Activated naive CD4-positive, alpha-beta T cell treated with anti-CD3 and anti-CD28 coated beads, Interleukin-2, amount 10 ng/mL, durations not matched to agents 7 days and 5 days (primary cell): ENCODE measurements at regions not wholly inside any gene's neighbourhood (a gene's known extent, or its start where the extent isn't known, plus 50 kb on each side); places are given as distances from the start of the nearest gene placed in this dataset.
"Not testable (repeated sequence)": the region's sequence is repeated elsewhere in the genome, so short reads cannot be mapped to it uniquely, and the experiment has no call there.

Experiments
- CTCF ChIA-PET: fragments of 350-600 bp; sonication (Branson Sonifier 250); formaldehyde crosslinking; loops from one replicate; lab custom pipeline; 2021; ENCODE audit warnings: antibody characterized with exemption; lab: Charles Lee
- DNase-seq: peaks from one replicate; pipeline ENCODE4 v3.0.0-alpha.2; 2020
- H3K27ac Mint-ChIP-seq: one replicate; pipeline ENCODE4 v1.8.0; 2021; ENCODE audit warnings: mild to moderate bottlenecking, moderate library complexity, mixed read lengths
- H3K27me3 Mint-ChIP-seq: one replicate; pipeline ENCODE4 v1.8.0; 2021; ENCODE audit warnings: mild to moderate bottlenecking, mixed read lengths
- H3K36me3 Mint-ChIP-seq: one replicate; pipeline ENCODE4 v1.8.0; 2021; ENCODE audit warnings: mixed read lengths
- H3K4me1 Mint-ChIP-seq: one replicate; pipeline ENCODE4 v1.8.0; 2021; ENCODE audit warnings: mixed read lengths
- H3K4me3 Mint-ChIP-seq: one replicate; pipeline ENCODE4 v1.8.0; 2021; ENCODE audit warnings: mild to moderate bottlenecking, moderate library complexity, mixed read lengths
- H3K9me3 Mint-ChIP-seq: one replicate; pipeline ENCODE4 v1.8.0; 2021; ENCODE audit warnings: mixed read lengths

GRCh38 chr2:67096886-67097285 is 300.2 kb upstream of the ETAA1 start:
- Mint-ChIP-seq H3K4me1 (no peaks in the 10 kb centered on the region), H3K27ac (no peak overlapping the region), H3K27me3 (no peaks in the 10 kb centered on the region), H3K9me3 (no peaks in the 10 kb centered on the region), H3K4me3 (no peak overlapping the region), H3K36me3 (no peaks in the 10 kb centered on the region)
- no peak for DNase-seq
- CTCF ChIA-PET: no interaction called here

DNA sequence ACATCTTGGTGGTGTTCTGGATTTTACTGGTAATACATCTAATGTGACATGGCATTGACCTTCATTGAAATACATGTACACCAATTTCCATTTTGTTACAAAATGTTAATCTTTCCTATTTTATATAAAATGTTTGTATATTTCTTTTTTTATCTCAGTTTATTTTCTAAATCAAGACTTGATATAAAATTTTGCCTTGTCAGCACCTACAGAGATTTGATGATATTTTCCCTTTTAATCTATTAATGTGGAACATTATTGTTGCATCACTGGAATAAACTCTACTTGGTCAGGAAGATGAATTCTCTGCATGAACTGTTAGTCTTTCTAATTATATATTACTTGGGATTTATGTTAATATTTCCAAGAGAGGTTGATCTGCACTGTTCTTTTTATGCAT is 294.0 kb upstream of the ETAA1 start:
- DNase-seq: no peak
- CTCF ChIA-PET: no interaction called here
- H3K36me3 Mint-ChIP-seq: no peaks in the 10 kb centered on the region
- peaks cover 19% of the 10 kb centered on the region for H3K9me3 Mint-ChIP-seq
- H3K27ac Mint-ChIP-seq: no peak overlapping the region
- no peaks in the 10 kb centered on the region for H3K27me3 Mint-ChIP-seq
- no peaks in the 10 kb centered on the region for H3K4me1 Mint-ChIP-seq
- H3K4me3 Mint-ChIP-seq: no peak overlapping the region

DNA sequence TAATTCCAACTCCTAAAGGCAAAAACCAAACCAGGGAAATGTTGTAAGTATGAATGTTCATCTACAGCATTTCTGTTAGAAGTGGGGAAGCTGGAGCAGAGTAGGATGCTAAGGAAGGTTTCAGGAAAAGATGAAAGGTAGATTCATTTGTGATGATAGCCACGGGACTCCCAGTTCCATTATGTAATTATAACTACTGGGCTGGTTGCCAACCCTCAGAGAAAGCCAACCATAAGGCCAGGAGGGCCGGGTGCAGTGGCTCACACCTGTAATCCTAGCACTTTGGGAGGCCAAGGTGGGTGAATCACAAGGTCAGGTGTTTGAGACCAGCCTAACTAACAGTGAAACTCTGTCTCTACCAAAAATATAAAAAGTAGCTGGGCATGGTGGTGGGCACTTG is 288.9 kb upstream of the ETAA1 start:
- Mint-ChIP-seq H3K27me3 (no peaks in the 10 kb centered on the region), H3K36me3 (no peaks in the 10 kb centered on the region), H3K4me1 (no peaks in the 10 kb centered on the region), H3K27ac (no peak overlapping the region), H3K4me3 (no peak overlapping the region), H3K9me3 (peaks cover 19% of the 10 kb centered on the region)
- CTCF ChIA-PET: no interaction called here
- no peak for DNase-seq

GRCh38 chr2:67124531-67124930 is 272.6 kb upstream of the ETAA1 start:
- DNase-seq: no peak

DNA sequence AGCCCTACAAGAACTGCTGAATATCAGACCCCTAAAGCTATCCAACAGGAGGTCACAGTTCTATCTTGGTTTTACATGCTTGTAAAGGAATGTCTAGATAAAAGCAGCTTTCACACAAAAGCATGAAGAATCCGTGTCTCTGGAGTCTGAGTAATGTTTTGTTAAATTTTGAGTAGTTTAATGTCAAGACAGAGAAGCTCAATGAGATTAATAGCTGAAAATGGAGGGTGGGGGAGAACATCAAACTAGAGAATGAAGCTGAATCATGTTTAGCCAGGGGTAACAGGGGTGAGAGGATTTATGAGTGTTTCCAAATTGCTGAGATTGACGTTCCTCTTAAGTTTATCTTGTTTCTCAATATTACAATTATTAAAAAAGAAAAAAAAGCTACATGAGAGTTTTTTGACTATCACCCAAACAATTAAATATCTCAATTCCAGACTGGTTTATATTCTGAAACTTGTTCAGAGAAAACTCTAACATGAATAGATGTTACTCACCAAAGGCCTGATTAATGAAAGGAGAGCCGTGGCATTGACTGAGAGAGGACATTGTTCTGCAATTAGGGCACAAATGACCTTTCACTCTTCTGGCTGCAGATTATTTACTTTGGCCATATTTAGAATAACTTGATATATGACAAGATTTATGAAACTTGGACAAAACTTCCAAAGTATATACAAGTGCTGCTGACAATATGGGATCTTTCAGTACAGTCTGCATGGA is 266.4 kb upstream of the ETAA1 start:
- Mint-ChIP-seq H3K9me3 (no peaks in the 10 kb centered on the region), H3K27me3 (no peaks in the 10 kb centered on the region), H3K27ac (no peak overlapping the region), H3K4me3 (no peak overlapping the region), H3K36me3 (no peaks in the 10 kb centered on the region), H3K4me1 (no peaks in the 10 kb centered on the region)
- CTCF ChIA-PET: no interaction called here
- no peak for DNase-seq

More at GRCh38 chr2:67124531-67124930, 272.6 kb upstream of the ETAA1 start:
- H3K4me3 Mint-ChIP-seq: no peak overlapping the region
- H3K4me1 Mint-ChIP-seq: no peaks in the 10 kb centered on the region
- no peaks in the 10 kb centered on the region for H3K36me3 Mint-ChIP-seq
- no peak overlapping the region for H3K27ac Mint-ChIP-seq
- H3K9me3 Mint-ChIP-seq: no peaks in the 10 kb centered on the region
- H3K27me3 Mint-ChIP-seq: no peaks in the 10 kb centered on the region
- CTCF ChIA-PET: no interaction called here

- no peaks in the 10 kb centered on the region for H3K27me3 Mint-ChIP-seq
- no peak overlapping the region for H3K4me3 Mint-ChIP-seq
- no peaks in the 10 kb centered on the region for H3K9me3 Mint-ChIP-seq
- no peaks in the 10 kb centered on the region for H3K36me3 Mint-ChIP-seq
- CTCF ChIA-PET: no interaction called here
- DNase-seq: no peak
- H3K27ac Mint-ChIP-seq: no peak overlapping the region
- no peaks in the 10 kb centered on the region for H3K4me1 Mint-ChIP-seq
Observed at GRCh38 chr2:67131257-67131609, 265.9 kb upstream of the ETAA1 start.

- H3K27me3 Mint-ChIP-seq: not testable (repeated sequence)
Observed at GRCh38 chr2:67132441-67132940, 264.6 kb upstream of the ETAA1 start.

DNA sequence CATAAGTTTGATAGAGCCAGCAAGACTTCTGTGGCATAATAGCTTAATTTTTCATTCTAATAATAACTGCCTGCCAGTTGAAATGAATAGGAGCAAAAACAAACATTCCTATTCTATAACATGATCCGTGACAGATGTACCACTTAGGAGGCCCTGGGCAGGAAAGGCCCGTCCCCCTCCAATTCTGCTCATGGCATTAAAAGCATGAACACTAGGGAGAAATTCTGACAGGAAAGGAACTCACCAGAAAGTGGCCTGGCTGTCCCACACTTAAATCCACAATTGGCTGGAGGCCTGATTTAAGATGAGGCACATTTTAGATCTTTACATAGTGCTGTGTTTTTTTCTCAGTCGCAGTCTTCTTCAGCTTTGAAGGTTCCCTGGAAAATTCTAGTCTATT is 261.9 kb upstream of the ETAA1 start:
- CTCF ChIA-PET: no interaction called here
- Mint-ChIP-seq H3K4me3 (no peak overlapping the region), H3K27ac (no peak overlapping the region), H3K4me1 (no peaks in the 10 kb centered on the region), H3K36me3 (no peaks in the 10 kb centered on the region), H3K9me3 (no peaks in the 10 kb centered on the region), H3K27me3 (no peaks in the 10 kb centered on the region)
- no peak for DNase-seq

More at GRCh38 chr2:67132441-67132940, 264.6 kb upstream of the ETAA1 start:
- H3K9me3 Mint-ChIP-seq, H3K27ac Mint-ChIP-seq, H3K4me1 Mint-ChIP-seq, CTCF ChIA-PET, H3K4me3 Mint-ChIP-seq, H3K36me3 Mint-ChIP-seq, DNase-seq: not testable (repeated sequence)

GRCh38 chr2:67137699-67138098 is 259.4 kb upstream of the ETAA1 start:
- H3K9me3 Mint-ChIP-seq: no peaks in the 10 kb centered on the region
- H3K4me3 Mint-ChIP-seq: no peak overlapping the region
- H3K4me1 Mint-ChIP-seq: no peaks in the 10 kb centered on the region
- H3K36me3 Mint-ChIP-seq: no peaks in the 10 kb centered on the region
- DNase-seq: no peak
- no peaks in the 10 kb centered on the region for H3K27me3 Mint-ChIP-seq
- no peak overlapping the region for H3K27ac Mint-ChIP-seq
- CTCF ChIA-PET: no interaction called here

DNA sequence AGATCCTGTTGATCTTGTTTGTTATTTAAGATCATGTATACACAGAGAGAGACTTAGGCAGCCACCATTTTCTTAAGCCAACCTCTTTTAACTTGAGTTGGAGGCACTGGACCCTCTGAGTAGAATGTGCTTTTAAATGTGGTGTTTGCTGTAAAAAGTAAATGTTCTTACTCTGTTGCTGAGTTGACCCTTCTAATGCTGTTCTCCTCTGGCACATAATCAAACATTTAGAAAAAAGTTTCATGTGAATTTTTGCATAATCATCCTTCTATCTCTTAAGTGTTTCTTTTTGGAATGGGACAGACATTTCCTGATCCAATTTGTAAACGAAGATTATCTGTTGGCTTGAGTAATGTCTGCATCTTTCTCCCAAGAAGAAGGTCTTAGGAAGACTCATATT is 255.1 kb upstream of the ETAA1 start:
- H3K4me1 Mint-ChIP-seq: no peaks in the 10 kb centered on the region
- no peaks in the 10 kb centered on the region for H3K36me3 Mint-ChIP-seq
- DNase-seq: no peak
- CTCF ChIA-PET: no interaction called here
- no peaks in the 10 kb centered on the region for H3K9me3 Mint-ChIP-seq
- H3K27me3 Mint-ChIP-seq: no peaks in the 10 kb centered on the region
- no peak overlapping the region for H3K27ac Mint-ChIP-seq
- H3K4me3 Mint-ChIP-seq: no peak overlapping the region

GRCh38 chr2:67142741-67143140 is 254.4 kb upstream of the ETAA1 start:
- Mint-ChIP-seq H3K4me3 (no peak overlapping the region), H3K27me3 (no peaks in the 10 kb centered on the region), H3K36me3 (no peaks in the 10 kb centered on the region), H3K27ac (no peak overlapping the region), H3K4me1 (no peaks in the 10 kb centered on the region), H3K9me3 (no peaks in the 10 kb centered on the region)
- no peak for DNase-seq
- CTCF ChIA-PET: no interaction called here

DNA sequence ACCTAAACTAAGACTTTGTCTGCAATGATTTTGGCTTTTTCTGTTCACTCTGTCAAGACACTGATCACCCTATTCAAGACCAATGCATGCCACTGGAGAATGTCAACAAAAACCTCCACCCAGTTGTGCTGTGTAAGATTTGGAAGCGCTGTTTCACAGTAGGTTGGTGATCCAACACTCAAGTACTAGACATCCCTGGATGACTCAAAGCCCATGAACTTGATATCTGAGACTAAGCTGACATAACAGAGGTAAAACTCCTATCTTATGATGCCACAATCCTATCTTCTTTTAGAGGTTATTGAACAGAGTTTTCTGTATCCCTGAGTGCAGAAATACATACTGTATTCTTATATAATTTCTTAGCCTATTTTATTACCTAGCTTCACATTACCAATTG is 251.3 kb upstream of the ETAA1 start:
- Mint-ChIP-seq H3K4me1 (no peaks in the 10 kb centered on the region), H3K27ac (no peak overlapping the region), H3K36me3 (no peaks in the 10 kb centered on the region), H3K9me3 (no peaks in the 10 kb centered on the region), H3K27me3 (no peaks in the 10 kb centered on the region), H3K4me3 (no peak overlapping the region)
- no peak for DNase-seq
- CTCF ChIA-PET: no interaction called here

- no peaks in the 10 kb centered on the region for H3K4me1 Mint-ChIP-seq
- no peak overlapping the region for H3K4me3 Mint-ChIP-seq
- no peak overlapping the region for H3K27ac Mint-ChIP-seq
- H3K27me3 Mint-ChIP-seq: no peaks in the 10 kb centered on the region
- no peak for DNase-seq
- H3K36me3 Mint-ChIP-seq: no peaks in the 10 kb centered on the region
- CTCF ChIA-PET: no interaction called here
- H3K9me3 Mint-ChIP-seq: no peaks in the 10 kb centered on the region
Observed at GRCh38 chr2:67156796-67157195, 240.3 kb upstream of the ETAA1 start.

- no peak overlapping the region for H3K4me3 Mint-ChIP-seq
- no peak overlapping the region for H3K27ac Mint-ChIP-seq
- H3K36me3 Mint-ChIP-seq: no peaks in the 10 kb centered on the region
Observed at GRCh38 chr2:67158718-67159117, 238.4 kb upstream of the ETAA1 start.

DNA sequence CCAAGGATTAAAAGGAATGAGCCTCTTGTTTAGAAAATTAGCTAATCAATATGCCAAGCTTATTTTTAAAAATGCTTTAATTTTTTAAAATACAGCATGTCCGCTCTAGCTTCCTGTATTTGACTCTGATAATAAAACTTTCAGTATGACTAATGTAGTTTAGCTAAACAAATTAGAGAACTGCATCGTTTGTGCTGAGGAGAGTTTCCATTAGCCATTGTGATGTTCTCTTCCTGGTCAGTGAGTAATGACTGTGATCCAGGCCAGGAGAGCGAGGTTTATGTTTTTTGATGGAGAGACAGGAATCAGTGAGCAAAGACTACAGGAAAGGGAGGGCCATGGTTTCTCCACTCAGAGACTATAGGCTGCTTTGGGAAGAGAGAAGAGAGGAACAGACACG is 237.2 kb upstream of the ETAA1 start:
- CTCF ChIA-PET: no interaction called here
- H3K36me3 Mint-ChIP-seq: no peaks in the 10 kb centered on the region

More at GRCh38 chr2:67158718-67159117, 238.4 kb upstream of the ETAA1 start:
- H3K9me3 Mint-ChIP-seq: no peaks in the 10 kb centered on the region
- CTCF ChIA-PET: no interaction called here
- H3K27me3 Mint-ChIP-seq: no peaks in the 10 kb centered on the region
- DNase-seq: no peak
- no peaks in the 10 kb centered on the region for H3K4me1 Mint-ChIP-seq

More for the DNA sequence above, 237.2 kb upstream of the ETAA1 start:
- DNase-seq: no peak
- Mint-ChIP-seq H3K27me3 (no peaks in the 10 kb centered on the region), H3K27ac (no peak overlapping the region), H3K9me3 (no peaks in the 10 kb centered on the region), H3K4me1 (no peaks in the 10 kb centered on the region), H3K4me3 (no peak overlapping the region)
